Activated CD4-positive, alpha-beta T cell treated with anti-CD3 and anti-CD28 coated beads, Interleukin-2, amount 50 U/mL, for 4 hours (primary cell): ENCODE measurements at regions not wholly inside any gene's neighbourhood (a gene's known extent, or its start where the extent isn't known, plus 50 kb on each side); places are given as distances from the start of the nearest gene placed in this dataset.

Source experiments
- DNase-seq, 2 experiments: peaks; one replicate each; pipeline ENCODE4 v3.0.0-alpha.2; 2020

- DNase-seq: no peak
Measured at GRCh38 chr6:131383421-131384411, 189.3 kb upstream of the ARG1 start.

DNA sequence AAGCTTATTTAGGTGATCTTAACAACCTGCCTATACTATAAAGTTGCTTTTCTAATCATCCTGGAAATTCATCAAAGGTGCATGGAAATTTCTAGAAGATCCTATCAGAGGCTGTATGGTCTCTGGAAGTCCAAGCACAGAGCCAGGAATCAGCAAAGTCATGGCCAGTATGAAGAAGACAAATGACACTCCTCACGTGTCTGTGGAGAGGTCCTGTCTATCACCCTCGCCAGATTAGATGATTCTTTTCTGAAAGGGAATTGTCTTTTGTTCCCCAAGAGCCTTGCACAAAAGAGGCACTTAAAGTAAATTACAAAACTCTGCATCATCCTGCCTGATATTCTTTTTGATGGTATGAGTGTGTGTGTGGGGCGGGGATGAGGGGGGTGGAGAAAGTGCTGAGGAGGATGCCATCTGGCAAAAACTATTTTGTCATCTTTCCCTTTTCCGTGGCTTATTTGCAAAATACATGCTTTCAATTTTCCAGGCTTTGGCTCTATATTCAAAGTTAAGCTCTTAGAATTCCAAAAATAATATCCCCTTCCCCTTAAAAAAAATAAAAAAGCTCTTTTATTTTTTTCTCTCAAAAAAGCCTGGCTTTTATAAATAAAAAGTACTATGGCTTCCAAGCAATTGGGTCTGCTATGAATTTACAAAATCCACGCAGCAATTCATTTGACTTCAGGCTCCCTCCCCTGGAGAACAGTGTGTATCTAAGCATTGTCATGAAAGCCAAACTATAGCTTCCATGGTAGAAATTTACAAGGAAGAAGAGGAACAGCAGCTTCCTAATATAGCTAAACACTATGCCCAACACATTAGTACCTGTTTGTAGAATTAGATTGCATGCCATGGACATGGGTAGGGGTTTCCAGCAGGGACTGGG, 185.2 kb upstream of the ARG1 start:
- DNase-seq: no peak

DNA sequence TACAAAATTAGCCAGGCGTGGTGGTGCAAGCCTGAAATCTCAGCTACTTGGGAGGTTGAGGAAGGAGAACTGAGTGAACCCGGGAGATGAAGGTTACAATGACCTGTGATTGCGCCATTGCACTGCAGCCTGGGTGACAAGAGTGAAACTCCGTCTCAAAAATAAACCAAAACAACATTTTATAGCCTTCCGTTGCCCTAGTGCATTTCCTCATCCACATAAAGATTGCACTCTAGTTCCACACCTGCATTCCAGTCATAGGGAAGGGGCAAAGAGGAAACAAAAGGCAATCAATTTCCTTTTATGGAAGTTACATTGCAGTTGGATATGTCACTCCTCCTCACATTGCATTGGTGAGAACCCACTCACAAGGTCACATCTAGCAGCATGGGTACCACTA, 182.7 kb upstream of the ARG1 start:
- DNase-seq: no peak

GRCh38 chr6:131391116-131391515, 181.9 kb upstream of the ARG1 start:
- no peak for DNase-seq

GRCh38 chr6:131393433-131393832, 179.6 kb upstream of the ARG1 start:
- DNase-seq: no peak

DNA sequence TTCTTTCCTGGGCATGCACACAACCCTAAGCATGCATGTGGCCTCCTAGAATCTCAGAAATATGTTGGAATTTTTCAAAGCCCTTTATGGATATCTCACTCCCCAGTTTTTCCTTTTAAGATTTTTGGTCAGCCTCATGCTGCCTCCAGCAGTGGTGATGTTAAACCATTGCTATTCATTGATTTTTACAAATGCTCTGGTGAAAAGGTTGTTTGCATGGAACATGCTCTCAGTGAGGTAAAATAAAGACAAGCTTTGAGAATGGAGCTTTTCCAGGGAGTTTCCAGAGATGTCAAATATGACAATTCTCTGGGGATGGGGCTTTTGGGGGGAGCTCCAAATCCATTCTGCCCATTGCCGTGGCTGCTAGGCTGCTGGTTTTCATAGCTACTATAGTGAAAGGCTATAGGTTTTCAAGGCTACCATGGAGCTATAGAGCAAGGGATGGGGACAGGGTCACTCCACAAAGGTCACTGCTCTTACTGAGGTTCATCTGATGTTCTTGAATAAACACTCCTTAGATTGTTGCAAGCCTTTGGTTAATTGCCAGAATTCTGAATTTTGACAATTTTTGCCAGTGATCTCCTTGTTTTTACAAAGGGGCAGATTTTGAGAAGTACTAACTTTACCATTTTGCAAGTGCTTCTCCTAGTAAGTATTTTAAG, 178.1 kb upstream of the ARG1 start:
- DNase-seq: no peak

- DNase-seq: no peak
Measured at GRCh38 chr6:131398176-131398575, 174.8 kb upstream of the ARG1 start.

GRCh38 chr6:131399433-131399832, 173.6 kb upstream of the ARG1 start:
- no peak for DNase-seq

DNA sequence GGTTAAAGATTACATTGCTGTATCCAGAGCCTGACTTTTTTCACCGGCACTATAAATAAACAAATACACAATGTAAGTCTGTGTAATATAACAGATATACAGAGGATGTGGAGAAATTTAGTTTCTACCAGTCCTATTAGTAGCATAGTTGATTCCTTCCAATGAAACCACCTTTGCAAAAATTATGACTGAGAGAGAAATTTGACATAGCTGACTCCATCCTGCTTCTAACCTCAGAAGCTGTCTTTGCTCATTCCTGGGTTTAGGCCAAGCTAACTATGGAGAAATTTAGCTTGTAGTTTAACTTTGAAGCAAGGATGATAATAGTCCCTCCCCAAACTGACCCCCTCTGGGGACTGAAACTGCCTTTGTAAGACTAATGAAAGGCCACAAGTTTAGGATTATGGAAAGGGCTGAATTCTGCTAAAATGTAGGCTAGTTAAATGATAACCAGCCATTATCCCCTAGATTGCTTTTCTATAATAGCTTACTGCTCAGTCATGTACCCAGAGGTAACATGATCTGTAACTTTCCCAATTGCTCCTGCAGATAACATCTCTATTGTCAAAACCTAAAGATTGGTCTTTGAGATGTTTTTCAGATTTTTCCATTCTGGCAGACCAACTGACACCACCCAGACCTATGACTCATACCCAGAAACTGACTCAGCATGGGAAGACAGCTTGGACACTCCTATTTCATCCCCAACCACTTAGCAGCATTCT, 172.8 kb upstream of the ARG1 start:
- no peak for DNase-seq

- DNase-seq: no peak
Measured at GRCh38 chr6:131400779-131401496, 172.1 kb upstream of the ARG1 start.

DNA sequence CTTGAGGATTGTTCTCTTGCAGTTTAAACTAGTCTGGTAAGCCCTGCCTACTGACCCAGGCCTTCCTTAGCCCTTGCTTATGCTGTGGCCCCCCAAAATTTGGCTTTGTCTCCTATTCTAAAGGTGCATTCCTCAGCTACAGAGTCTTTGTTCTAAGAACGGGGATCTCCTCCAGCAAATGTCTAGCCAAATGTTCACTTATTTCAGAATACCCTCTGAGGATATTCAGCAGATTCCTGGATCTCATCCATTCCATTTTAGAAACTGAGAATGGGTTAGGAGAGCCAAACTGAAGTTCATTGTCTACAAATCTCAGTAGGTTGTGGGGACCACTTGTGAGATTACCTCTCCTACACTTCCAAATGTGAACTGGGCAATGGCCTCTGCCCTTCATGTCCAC, 164.2 kb upstream of the ARG1 start:
- DNase-seq: no peak

DNA sequence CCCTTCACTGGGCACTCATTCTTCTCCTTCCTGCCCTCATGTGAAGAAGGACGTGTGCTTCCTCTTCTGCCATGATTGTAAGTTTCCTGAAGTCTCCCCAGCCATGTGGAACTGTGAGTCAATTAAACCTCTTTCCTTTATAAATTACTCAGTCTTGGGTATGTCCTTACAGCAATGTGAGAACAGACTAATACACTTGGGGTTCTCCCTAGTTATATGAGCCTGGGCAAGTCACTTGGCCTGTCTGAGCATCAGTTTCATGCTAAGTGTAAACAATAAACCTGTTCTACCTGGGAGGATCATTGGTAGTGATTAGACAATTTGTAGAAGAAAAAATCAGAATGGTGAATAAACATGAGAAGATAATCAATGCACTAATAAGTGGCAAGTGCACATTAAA, 162.2 kb upstream of the ARG1 start:
- no peak for DNase-seq

GRCh38 chr6:131412960-131413830, 159.8 kb upstream of the ARG1 start:
- no peak for DNase-seq

- no peak for DNase-seq
Measured at GRCh38 chr6:131413831-131414191, 159.2 kb upstream of the ARG1 start.

DNA sequence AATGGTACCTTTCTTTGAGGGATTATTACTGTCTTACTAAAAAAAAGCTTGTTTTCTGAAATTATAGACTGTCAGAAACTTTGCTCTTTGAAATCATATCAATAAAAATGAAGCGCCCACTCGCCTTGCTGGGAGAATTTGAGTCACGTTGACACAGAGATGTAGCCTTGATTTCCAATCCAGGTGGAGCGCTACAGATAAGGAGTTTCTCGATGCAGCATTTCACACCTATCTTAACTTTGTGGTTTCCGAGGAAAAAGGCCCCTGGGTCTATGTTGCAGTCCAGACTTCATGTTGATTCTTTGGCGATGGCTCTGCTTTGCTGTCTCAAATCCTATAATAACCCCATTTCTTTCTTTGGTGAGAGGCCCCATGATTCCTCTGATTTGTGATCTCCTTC, 158.1 kb upstream of the ARG1 start:
- DNase-seq: no peak

- no peak for DNase-seq
Measured at GRCh38 chr6:131418441-131418840, 154.6 kb upstream of the ARG1 start.

DNA sequence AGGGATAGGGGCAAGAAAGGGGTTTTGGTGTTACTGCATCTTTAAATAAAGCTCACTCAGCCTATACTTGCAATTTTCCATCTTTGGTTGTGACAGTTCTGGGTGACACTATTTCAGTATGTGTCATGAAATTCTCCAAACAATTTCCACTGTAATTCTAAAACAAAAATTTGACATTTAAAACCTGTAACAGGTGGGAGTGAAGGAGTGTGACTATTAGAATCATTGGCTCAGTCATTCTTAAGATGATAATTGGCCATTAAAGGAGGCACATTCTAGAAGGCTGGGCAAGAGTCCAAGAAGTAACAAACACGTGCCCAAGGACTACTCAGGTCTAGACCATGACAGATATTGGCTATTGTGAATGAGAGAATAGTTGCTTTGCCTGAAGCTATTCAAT, 153.3 kb upstream of the ARG1 start:
- no peak for DNase-seq

GRCh38 chr6:131424016-131424415, 149.0 kb upstream of the ARG1 start:
- no peak for DNase-seq

GRCh38 chr6:131424475-131424874, 148.6 kb upstream of the ARG1 start:
- DNase-seq: no peak

GRCh38 chr6:131427434-131428058, 145.5 kb upstream of the ARG1 start:
- no peak for DNase-seq
